ENCODE measurements at regions not wholly inside any gene's neighbourhood (a gene's known extent, or its start where the extent isn't known, plus 50 kb on each side); places are given as distances from the start of the nearest gene placed in this dataset.

DNA sequence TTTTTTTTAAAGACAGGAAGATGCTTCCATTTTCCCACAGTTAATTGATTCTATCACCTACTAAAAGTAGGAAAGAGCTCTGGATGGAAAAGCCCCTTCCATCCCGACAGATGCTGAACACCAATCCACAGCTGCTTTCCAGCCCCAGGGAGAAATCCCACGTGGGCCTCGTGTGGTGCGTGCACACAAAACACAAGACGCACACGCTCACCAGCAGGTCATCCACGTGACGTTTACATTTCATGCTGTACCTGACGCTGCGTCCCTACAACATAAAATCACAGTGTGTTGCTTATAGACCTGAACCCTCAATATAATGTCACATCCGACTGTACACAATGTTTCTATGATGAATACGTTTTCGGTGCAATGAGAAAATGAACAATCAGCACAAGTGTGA is 50.2 kb upstream of the DACT2 start:
- peaks cover 0 to 6% (median 5%) of the 10 kb centered on the region in 3 donors for H3K4me1 ChIP-seq (ENCODE audit: control insufficient read depth in 3 of 3, insufficient read depth in 3 of 3, low read length in 3 of 3)
- H3K4me3 ChIP-seq (ENCODE audit: low read length in 3 of 3) = no peak overlapping the region
- no peak overlapping the region for H3K9ac ChIP-seq (ENCODE audit: low read depth in 1 of 3, low read length in 3 of 3)
- no peaks in the 10 kb centered on the region for H3K36me3 ChIP-seq (ENCODE audit: control insufficient read depth in 3 of 3, insufficient read depth in 3 of 3, low read length in 3 of 3)
- no peaks in the 10 kb centered on the region for H3K9me3 ChIP-seq (ENCODE audit: control insufficient read depth in 3 of 3, low read length in 3 of 3)
- peaks cover 3 to 13% (median 8%) of the 10 kb centered on the region in 3 donors for H3K27me3 ChIP-seq (ENCODE audit: control insufficient read depth in 3 of 3, insufficient read depth in 3 of 3, low read length in 3 of 3)
- H3K27ac ChIP-seq (ENCODE audit: low read depth, low read length) = no peak overlapping the region

DNA sequence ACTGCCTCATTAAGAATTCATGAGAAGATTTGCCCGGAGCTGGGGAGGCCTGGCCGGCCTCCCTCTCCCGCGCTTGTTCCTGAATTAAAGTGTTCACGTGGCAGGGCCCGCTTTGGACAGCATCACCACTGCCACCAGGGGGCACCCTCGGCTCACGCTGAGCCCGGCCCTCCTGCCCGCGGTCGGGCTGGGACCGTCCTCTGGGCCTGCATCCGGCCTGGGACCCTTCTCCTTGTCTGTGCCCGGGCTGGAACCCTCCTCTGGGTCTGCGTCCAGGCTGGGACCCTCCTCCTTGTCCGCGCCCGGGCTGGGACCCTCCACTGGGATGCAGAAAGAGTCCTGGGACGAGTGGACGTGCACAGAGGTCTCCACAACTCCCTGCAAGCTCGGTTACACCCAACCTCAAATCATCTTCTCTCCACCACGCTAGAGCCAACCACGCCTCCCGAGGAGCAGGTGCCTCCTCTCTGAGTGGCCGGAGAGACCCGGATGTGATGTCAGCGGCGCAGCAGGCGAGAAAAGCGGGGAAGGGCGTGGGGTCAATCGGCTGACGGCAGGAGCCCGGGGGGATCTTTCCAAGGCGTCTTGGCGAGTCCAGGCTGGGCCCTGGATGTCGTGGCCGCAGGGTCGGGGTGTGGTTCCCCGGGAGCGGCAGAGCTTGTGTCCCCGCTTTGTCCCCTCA is 50.9 kb upstream of the DACT2 start:
- Histone ChIP-seq H3K4me1 (ENCODE audit: control insufficient read depth in 3 of 3, insufficient read depth in 3 of 3, low read length in 3 of 3) (peaks cover 0 to 6% (median 5%) of the 10 kb centered on the region in 3 donors), H3K27me3 (ENCODE audit: control insufficient read depth in 3 of 3, insufficient read depth in 3 of 3, low read length in 3 of 3) (peaks cover 3 to 13% (median 8%) of the 10 kb centered on the region in 3 donors), H3K9me3 (ENCODE audit: control insufficient read depth in 3 of 3, low read length in 3 of 3) (no peaks in the 10 kb centered on the region), H3K9ac (ENCODE audit: low read depth in 1 of 3, low read length in 3 of 3) (no peak overlapping the region), H3K36me3 (ENCODE audit: control insufficient read depth in 3 of 3, insufficient read depth in 3 of 3, low read length in 3 of 3) (no peaks in the 10 kb centered on the region), H3K27ac (ENCODE audit: low read depth, low read length) (no peak overlapping the region), H3K4me3 (ENCODE audit: low read length in 3 of 3) (no peak overlapping the region)

DNA sequence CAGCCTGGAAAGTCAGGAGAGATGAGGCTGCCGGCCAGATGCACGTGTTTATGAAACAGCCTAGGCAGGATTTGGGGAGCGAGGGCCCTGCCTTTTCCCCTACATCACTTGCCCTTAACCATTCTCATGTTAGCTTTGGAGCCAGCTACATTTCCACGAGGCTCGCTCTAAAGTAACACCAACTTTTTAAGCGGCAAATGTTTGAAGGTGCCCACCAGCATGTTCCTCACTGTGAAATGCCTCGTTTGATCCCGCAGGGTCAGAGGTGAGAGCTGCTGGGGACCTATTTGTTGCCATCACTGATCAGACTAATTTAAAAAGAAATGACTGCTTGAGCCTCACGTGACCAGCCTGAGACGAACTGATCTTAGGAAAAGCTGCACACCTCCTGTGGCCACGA is 51.6 kb upstream of the DACT2 start:
- Histone ChIP-seq H3K27me3 (ENCODE audit: control insufficient read depth in 3 of 3, insufficient read depth in 3 of 3, low read length in 3 of 3) (peaks cover 3 to 13% (median 8%) of the 10 kb centered on the region in 3 donors), H3K9me3 (ENCODE audit: control insufficient read depth in 3 of 3, low read length in 3 of 3) (no peaks in the 10 kb centered on the region), H3K27ac (ENCODE audit: low read depth, low read length) (no peak overlapping the region), H3K4me3 (ENCODE audit: low read length in 3 of 3) (no peak overlapping the region), H3K9ac (ENCODE audit: low read depth in 1 of 3, low read length in 3 of 3) (no peak overlapping the region), H3K36me3 (ENCODE audit: control insufficient read depth in 3 of 3, insufficient read depth in 3 of 3, low read length in 3 of 3) (no peaks in the 10 kb centered on the region), H3K4me1 (ENCODE audit: control insufficient read depth in 3 of 3, insufficient read depth in 3 of 3, low read length in 3 of 3) (peaks cover 0 to 6% (median 5%) of the 10 kb centered on the region in 3 donors)

DNA sequence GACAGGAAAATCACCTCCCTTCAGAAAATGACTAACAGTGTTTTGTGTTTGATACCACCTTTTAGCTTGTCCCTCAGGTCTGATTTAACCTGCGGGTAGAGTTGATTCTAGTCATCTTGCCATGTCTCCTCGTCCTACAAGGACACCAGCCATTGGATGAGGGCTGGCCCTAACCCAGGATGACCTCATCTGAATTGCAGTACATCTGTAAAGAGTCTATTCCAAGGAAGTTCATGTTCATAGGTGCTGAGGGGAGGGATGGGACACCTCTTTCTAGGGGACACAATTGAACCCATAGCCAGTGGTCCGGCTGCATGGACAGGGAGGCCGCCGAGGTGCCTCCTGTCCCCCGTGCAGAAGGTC is 52.0 kb upstream of the DACT2 start:
- peaks cover 3 to 13% (median 8%) of the 10 kb centered on the region in 3 donors for H3K27me3 ChIP-seq (ENCODE audit: control insufficient read depth in 3 of 3, insufficient read depth in 3 of 3, low read length in 3 of 3)
- H3K4me3 ChIP-seq (ENCODE audit: low read length in 3 of 3) = no peak overlapping the region
- H3K9ac ChIP-seq (ENCODE audit: low read depth in 1 of 3, low read length in 3 of 3) = no peak overlapping the region
- no peaks in the 10 kb centered on the region for H3K36me3 ChIP-seq (ENCODE audit: control insufficient read depth in 3 of 3, insufficient read depth in 3 of 3, low read length in 3 of 3)
- H3K9me3 ChIP-seq (ENCODE audit: control insufficient read depth in 3 of 3, low read length in 3 of 3) = no peaks in the 10 kb centered on the region
- H3K4me1 ChIP-seq (ENCODE audit: control insufficient read depth in 3 of 3, insufficient read depth in 3 of 3, low read length in 3 of 3) = peaks cover 0 to 6% (median 5%) of the 10 kb centered on the region in 3 donors
- no peak overlapping the region for H3K27ac ChIP-seq (ENCODE audit: low read depth, low read length)

DNA sequence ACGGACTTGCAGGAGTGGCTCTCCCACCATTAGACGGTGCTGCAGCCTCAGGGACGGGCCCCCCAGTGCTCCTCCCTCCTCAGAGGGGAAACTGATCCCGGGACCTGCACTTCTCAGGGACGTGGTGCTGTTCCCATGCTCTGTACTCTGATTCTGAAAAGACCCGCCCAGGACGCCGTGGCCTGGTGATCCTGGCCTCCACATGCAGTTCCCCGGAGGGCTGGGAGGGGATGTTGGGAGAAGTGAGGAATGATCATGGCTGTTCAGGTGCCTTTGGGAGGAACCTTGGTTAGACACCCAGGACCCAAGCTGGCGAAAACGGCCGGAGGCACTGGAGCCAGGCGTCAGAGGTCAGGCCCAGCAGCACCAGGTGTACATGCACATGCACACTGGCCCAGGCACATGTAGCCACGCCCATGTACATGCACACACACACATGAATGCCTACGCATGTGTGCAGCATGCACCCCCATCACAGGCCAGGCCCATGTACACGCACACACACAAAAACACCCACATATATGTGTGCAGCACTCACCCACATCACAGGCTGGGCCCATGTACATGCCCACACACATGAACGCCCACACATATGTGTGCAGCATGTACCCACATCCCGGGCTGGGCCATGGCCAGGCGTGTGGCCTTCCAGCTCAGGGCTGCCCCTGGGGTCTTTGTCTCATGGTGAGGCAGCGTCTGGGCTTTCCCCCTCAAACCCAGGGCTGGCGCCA is 52.6 kb upstream of the DACT2 start:
- Histone ChIP-seq H3K27ac (ENCODE audit: low read depth, low read length) (no peak overlapping the region), H3K4me1 (ENCODE audit: control insufficient read depth in 3 of 3, insufficient read depth in 3 of 3, low read length in 3 of 3) (peaks cover 0 to 6% (median 5%) of the 10 kb centered on the region in 3 donors), H3K9me3 (ENCODE audit: control insufficient read depth in 3 of 3, low read length in 3 of 3) (no peaks in the 10 kb centered on the region), H3K27me3 (ENCODE audit: control insufficient read depth in 3 of 3, insufficient read depth in 3 of 3, low read length in 3 of 3) (peaks cover 3 to 16% (median 8%) of the 10 kb centered on the region in 3 donors), H3K4me3 (ENCODE audit: low read length in 3 of 3) (no peak overlapping the region), H3K9ac (ENCODE audit: low read depth in 1 of 3, low read length in 3 of 3) (no peak overlapping the region), H3K36me3 (ENCODE audit: control insufficient read depth in 3 of 3, insufficient read depth in 3 of 3, low read length in 3 of 3) (no peaks in the 10 kb centered on the region)

DNA sequence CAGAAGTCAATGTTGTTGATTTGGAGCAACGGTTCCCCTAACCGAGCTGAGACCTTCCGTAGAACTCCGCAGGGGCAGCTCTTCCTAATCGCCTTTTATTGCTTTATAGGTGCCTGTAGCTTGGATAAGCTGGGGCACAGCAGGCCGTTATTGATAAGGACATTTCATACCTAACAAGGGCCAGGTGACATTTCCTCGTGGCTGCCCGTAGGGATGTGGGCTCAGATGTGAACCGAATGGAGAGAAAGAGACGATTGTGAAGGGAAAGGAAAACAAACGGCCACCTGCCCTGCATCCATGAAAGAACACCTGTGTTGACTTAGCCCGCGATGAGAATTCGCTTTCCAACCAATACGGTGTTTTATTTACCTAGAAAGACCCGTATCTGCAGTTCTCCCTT is 53.3 kb upstream of the DACT2 start:
- no peak overlapping the region for H3K27ac ChIP-seq (ENCODE audit: low read depth, low read length)
- no peak overlapping the region for H3K9ac ChIP-seq (ENCODE audit: low read depth in 1 of 3, low read length in 3 of 3)
- peaks cover 3 to 20% (median 11%) of the 10 kb centered on the region in 3 donors for H3K27me3 ChIP-seq (ENCODE audit: control insufficient read depth in 3 of 3, insufficient read depth in 3 of 3, low read length in 3 of 3)
- peaks cover 0 to 8% (median 7%) of the 10 kb centered on the region in 3 donors for H3K4me1 ChIP-seq (ENCODE audit: control insufficient read depth in 3 of 3, insufficient read depth in 3 of 3, low read length in 3 of 3)
- H3K36me3 ChIP-seq (ENCODE audit: control insufficient read depth in 3 of 3, insufficient read depth in 3 of 3, low read length in 3 of 3) = no peaks in the 10 kb centered on the region
- H3K9me3 ChIP-seq (ENCODE audit: control insufficient read depth in 3 of 3, low read length in 3 of 3) = no peaks in the 10 kb centered on the region
- no peak overlapping the region for H3K4me3 ChIP-seq (ENCODE audit: low read length in 3 of 3)

DNA sequence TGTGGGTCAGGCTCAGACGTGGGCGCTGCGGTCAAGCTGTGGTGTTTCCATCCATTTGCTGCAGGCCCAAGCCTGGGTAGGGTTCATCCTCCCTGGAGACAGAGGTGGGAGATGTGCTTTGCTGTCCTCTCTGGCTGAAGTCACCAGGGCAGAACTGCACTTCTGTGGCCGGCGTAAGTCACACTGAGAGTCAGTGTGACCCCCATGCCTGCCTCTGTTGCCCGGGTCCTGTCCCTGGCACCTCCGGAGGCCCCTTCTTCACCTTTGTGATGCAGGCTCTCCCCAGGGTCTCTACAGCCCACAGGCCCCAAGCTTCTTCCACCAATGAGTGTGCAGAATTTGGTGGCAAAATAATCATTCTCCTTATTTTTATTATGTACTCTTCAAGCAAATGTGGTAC is 53.8 kb upstream of the DACT2 start:
- Histone ChIP-seq H3K27ac (ENCODE audit: low read depth, low read length) (no peak overlapping the region), H3K36me3 (ENCODE audit: control insufficient read depth in 3 of 3, insufficient read depth in 3 of 3, low read length in 3 of 3) (no peaks in the 10 kb centered on the region), H3K9me3 (ENCODE audit: control insufficient read depth in 3 of 3, low read length in 3 of 3) (no peaks in the 10 kb centered on the region), H3K9ac (ENCODE audit: low read depth in 1 of 3, low read length in 3 of 3) (no peak overlapping the region), H3K4me1 (ENCODE audit: control insufficient read depth in 3 of 3, insufficient read depth in 3 of 3, low read length in 3 of 3) (peaks cover 0 to 7% (median 6%) of the 10 kb centered on the region in 3 donors), H3K27me3 (ENCODE audit: control insufficient read depth in 3 of 3, insufficient read depth in 3 of 3, low read length in 3 of 3) (peaks cover 3 to 20% (median 11%) of the 10 kb centered on the region in 3 donors), H3K4me3 (ENCODE audit: low read length in 3 of 3) (no peak overlapping the region)

DNA sequence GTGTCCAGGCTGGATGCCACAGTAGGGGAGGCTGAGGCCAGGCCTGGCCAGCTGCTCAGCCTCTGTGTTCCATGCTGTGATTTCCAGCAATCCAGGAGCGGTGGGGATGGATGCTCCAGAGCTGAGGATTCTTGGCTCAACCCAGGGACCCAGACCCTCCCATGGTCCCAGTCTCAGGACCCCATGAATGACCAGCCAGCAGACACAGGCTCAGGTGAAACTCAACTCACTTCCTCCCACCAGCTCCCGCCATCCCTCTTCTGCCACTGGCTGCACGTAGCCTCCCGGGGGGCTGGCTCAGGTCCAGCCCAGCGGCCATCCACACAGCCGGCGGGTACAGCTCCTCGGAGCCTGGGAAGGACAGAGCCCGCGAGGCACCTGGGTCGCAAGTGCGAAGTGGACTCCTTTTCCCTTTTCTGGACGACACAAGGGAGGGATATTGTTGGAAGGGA is 54.5 kb upstream of the DACT2 start:
- no peaks in the 10 kb centered on the region for H3K9me3 ChIP-seq (ENCODE audit: control insufficient read depth in 3 of 3, low read length in 3 of 3)
- no peaks in the 10 kb centered on the region for H3K36me3 ChIP-seq (ENCODE audit: control insufficient read depth in 3 of 3, insufficient read depth in 3 of 3, low read length in 3 of 3)
- peaks cover 3 to 20% (median 9%) of the 10 kb centered on the region in 3 donors for H3K27me3 ChIP-seq (ENCODE audit: control insufficient read depth in 3 of 3, insufficient read depth in 3 of 3, low read length in 3 of 3)
- H3K27ac ChIP-seq (ENCODE audit: low read depth, low read length) = no peak overlapping the region
- H3K9ac ChIP-seq (ENCODE audit: low read depth in 1 of 3, low read length in 3 of 3) = no peak overlapping the region
- H3K4me3 ChIP-seq (ENCODE audit: low read length in 3 of 3) = no peak overlapping the region
- H3K4me1 ChIP-seq (ENCODE audit: control insufficient read depth in 3 of 3, insufficient read depth in 3 of 3, low read length in 3 of 3) = peaks cover 0 to 5% (median 4%) of the 10 kb centered on the region in 3 donors

DNA sequence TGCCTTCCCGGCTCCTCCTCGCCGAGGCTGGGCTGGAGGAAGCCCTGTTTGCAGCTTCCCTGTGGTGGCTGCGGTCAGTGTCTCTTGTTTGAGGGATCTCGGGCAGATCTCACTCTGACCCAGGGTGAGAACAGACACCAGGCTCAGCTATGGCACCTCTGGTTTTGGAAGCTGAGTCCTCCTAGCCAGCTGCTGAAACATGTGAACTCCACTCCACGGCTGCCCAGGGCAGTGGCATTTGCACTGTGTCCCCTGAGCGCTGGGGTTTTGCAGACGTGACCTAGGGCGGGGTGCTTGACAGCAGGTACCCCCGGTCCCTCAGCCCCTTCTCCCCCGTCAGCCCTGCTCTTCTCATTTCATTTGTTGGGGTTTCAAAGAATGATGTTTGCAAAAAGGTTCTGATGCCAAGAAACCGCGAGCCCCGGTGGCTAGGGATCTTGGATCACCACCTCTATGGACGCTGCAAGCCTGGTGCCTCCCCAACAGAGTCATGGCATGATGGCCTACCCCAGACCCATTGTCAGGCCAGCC is 55.0 kb upstream of the DACT2 start:
- no peaks in the 10 kb centered on the region for H3K36me3 ChIP-seq (ENCODE audit: control insufficient read depth in 3 of 3, insufficient read depth in 3 of 3, low read length in 3 of 3)
- H3K27me3 ChIP-seq (ENCODE audit: control insufficient read depth in 3 of 3, insufficient read depth in 3 of 3, low read length in 3 of 3) = peaks cover 3 to 20% (median 9%) of the 10 kb centered on the region in 3 donors
- peaks cover 0 to 5% (median 4%) of the 10 kb centered on the region in 3 donors for H3K4me1 ChIP-seq (ENCODE audit: control insufficient read depth in 3 of 3, insufficient read depth in 3 of 3, low read length in 3 of 3)
- H3K4me3 ChIP-seq (ENCODE audit: low read length in 3 of 3) = no peak overlapping the region
- H3K9me3 ChIP-seq (ENCODE audit: control insufficient read depth in 3 of 3, low read length in 3 of 3) = no peaks in the 10 kb centered on the region
- no peak overlapping the region for H3K9ac ChIP-seq (ENCODE audit: low read depth in 1 of 3, low read length in 3 of 3)
- H3K27ac ChIP-seq (ENCODE audit: low read depth, low read length) = no peak overlapping the region

DNA sequence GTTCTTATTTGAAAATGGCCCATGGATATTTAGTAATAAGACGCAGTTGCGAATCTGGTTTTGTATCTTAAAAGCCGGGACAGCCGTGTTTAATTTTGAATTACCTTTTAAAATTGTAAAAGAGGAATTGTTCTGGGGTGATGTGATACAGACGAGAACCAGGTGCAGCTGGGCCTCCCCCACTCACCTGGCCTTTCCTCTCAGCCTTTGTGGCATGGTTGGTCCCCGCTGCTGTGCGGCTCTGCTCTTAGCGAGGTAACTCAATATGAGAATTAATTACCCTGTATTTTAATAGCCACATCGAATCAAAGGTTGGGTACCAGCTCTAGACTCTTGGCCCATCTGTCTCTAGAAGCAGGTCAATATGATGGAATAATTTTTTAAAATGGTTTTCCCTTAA is 56.5 kb upstream of the DACT2 start:
- Histone ChIP-seq H3K27ac (ENCODE audit: low read depth, low read length) (no peak overlapping the region), H3K4me3 (ENCODE audit: low read length in 3 of 3) (no peak overlapping the region), H3K36me3 (ENCODE audit: control insufficient read depth in 3 of 3, insufficient read depth in 3 of 3, low read length in 3 of 3) (no peaks in the 10 kb centered on the region), H3K27me3 (ENCODE audit: control insufficient read depth in 3 of 3, insufficient read depth in 3 of 3, low read length in 3 of 3) (peaks cover 3 to 22% (median 3%) of the 10 kb centered on the region in 3 donors), H3K9me3 (ENCODE audit: control insufficient read depth in 3 of 3, low read length in 3 of 3) (no peaks in the 10 kb centered on the region), H3K9ac (ENCODE audit: low read depth in 1 of 3, low read length in 3 of 3) (no peak overlapping the region), H3K4me1 (ENCODE audit: control insufficient read depth in 3 of 3, insufficient read depth in 3 of 3, low read length in 3 of 3) (peaks cover 0 to 4% (median 2%) of the 10 kb centered on the region in 3 donors)
